ENCODE measurements at regions not wholly inside any gene's neighbourhood (a gene's known extent, or its start where the extent isn't known, plus 50 kb on each side); places are given as distances from the start of the nearest gene placed in this dataset.

DNA sequence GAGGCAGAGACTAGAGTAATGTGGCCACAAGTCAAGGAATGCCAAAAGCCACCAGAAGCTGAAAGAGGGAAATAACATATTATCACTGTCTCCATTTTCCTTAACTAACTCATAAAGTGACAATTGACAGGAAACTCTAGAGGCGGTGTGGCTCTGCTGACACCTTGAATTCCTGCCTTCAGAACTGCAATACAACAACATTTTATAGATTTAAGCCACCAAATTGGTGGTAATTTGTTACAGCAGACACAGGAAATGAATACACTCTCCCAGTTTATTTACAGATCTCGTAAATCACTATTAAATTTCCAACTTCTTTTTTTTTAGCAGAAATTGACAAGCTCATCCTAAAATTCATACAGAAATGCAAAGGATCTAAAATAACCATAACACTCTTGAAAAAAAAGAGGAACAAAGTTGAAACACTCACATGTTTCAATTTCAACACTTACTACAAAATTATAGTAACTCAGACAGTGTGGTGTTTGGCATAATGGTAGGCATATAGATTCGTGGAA, 449.9 kb downstream of the OTOL1 start:
- H3K9me3 ChIP-seq (replicated peaks; ENCODE audit: control insufficient read depth, insufficient read depth, low read length), result no peaks in the 10 kb centered on the region
- intact Hi-C loops (cut with micrococcal nuclease; ENCODE audit: unreplicated experiment), result no loop called here
- no peak overlapping the region for H3K27ac ChIP-seq (ENCODE audit: control insufficient read depth, insufficient read depth)
- ChIA-PET SMC1A (ENCODE audit: uncharacterized antibody, unreplicated experiment) (no interaction called here), CTCF (no interaction called here), RAD21 (ENCODE audit: unreplicated experiment) (no interaction called here), POLR2A (no interaction called here)
- in situ Hi-C loops (cut with MboI), result no loop called here
- H3K4me2 ChIP-seq (ENCODE audit: control insufficient read depth, insufficient read depth), result no peak overlapping the region
- no peaks in the 10 kb centered on the region for H4K20me1 ChIP-seq (ENCODE audit: control insufficient read depth, insufficient read depth)
- TF ChIP-seq TCF3 (IDR thresholded peaks at IDR 0.05; ENCODE audit: borderline replicate concordance, insufficient read depth, low read depth, low read length) (no peak), EGR1 (IDR thresholded peaks at IDR 0.05; ENCODE audit: borderline replicate concordance in 1 of 2, low read depth in 2 of 2, low read length in 2 of 2) (no peak), RFX5 (IDR thresholded peaks at IDR 0.05; ENCODE audit: low read depth, low read length) (no peak), NR2F1 (conservative IDR thresholded peaks at IDR 0.05) (no peak), ZNF687 (IDR thresholded peaks at IDR 0.05) (no peak), FOXK2 (IDR thresholded peaks at IDR 0.05) (no peak), POLR2AphosphoS2 (IDR thresholded peaks at IDR 0.05; ENCODE audit: low read depth, low read length) (no peak), POLR2AphosphoS5 (IDR thresholded peaks at IDR 0.05; ENCODE audit: low read length) (no peak), RAD51 (IDR thresholded peaks at IDR 0.05) (no peak), MTA3 (IDR thresholded peaks at IDR 0.05; ENCODE audit: borderline replicate concordance, low read length) (no peak)
- TF ChIP-seq, protein P1, sequence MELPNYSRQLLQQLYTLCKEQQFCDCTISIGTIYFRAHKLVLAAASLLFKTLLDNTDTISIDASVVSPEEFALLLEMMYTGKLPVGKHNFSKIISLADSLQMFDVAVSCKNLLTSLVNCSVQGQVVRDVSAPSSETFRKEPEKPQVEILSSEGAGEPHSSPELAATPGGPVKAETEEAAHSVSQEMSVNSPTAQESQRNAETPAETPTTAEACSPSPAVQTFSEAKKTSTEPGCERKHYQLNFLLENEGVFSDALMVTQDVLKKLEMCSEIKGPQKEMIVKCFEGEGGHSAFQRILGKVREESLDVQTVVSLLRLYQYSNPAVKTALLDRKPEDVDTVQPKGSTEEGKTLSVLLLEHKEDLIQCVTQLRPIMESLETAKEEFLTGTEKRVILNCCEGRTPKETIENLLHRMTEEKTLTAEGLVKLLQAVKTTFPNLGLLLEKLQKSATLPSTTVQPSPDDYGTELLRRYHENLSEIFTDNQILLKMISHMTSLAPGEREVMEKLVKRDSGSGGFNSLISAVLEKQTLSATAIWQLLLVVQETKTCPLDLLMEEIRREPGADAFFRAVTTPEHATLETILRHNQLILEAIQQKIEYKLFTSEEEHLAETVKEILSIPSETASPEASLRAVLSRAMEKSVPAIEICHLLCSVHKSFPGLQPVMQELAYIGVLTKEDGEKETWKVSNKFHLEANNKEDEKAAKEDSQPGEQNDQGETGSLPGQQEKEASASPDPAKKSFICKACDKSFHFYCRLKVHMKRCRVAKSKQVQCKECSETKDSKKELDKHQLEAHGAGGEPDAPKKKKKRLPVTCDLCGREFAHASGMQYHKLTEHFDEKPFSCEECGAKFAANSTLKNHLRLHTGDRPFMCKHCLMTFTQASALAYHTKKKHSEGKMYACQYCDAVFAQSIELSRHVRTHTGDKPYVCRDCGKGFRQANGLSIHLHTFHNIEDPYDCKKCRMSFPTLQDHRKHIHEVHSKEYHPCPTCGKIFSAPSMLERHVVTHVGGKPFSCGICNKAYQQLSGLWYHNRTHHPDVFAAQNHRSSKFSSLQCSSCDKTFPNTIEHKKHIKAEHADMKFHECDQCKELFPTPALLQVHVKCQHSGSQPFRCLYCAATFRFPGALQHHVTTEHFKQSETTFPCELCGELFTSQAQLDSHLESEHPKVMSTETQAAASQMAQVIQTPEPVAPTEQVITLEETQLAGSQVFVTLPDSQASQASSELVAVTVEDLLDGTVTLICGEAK (IDR thresholded peaks at IDR 0.05; ENCODE audit: borderline replicate concordance), result no peak
- no peak overlapping the region for H3K4me3 ChIP-seq
- no peak overlapping the region for H3K9ac ChIP-seq (ENCODE audit: control insufficient read depth, insufficient read depth, low read length)
- 17% methylated on average over 3 of the region's 3 CpGs for WGBS (ENCODE audit: insufficient coverage, insufficient replicate concordance, low lambda C conversion rate, missing lambda C conversion rate)
- DNase-seq (ENCODE audit: low read depth, low spot score) (no peak), ATAC-seq (no peak), FAIRE-seq (no peak)
- H3K79me2 ChIP-seq (ENCODE audit: control insufficient read depth, insufficient read depth, low read length), result no peaks in the 10 kb centered on the region
- H3K36me3 ChIP-seq (ENCODE audit: control insufficient read depth in 2 of 2, insufficient read depth in 2 of 2, low read length in 1 of 2), result no peaks in the 10 kb centered on the region
- no peak overlapping the region for H2AFZ ChIP-seq (ENCODE audit: control insufficient read depth, low read depth, low read length)
- H3K27me3 ChIP-seq (replicated peaks in 1 of 2; ENCODE audit: control insufficient read depth in 2 of 2, insufficient read depth in 2 of 2, low read length in 1 of 2), result no peaks in the 10 kb centered on the region
- H3K4me1 ChIP-seq (ENCODE audit: control insufficient read depth, insufficient read depth, low read length), result no peaks in the 10 kb centered on the region
- BruUV-seq (replicated peaks), result no TSS peak
